Activated CD4-positive, alpha-beta T cell treated with anti-CD3 and anti-CD28 coated beads, Interleukin-2, amount 10 ng/mL, durations not matched to agents 7 days and 5 days (primary cell): ENCODE measurements at regions not wholly inside any gene's neighbourhood (a gene's known extent, or its start where the extent isn't known, plus 50 kb on each side); places are given as distances from the start of the nearest gene placed in this dataset.

Experiments used
- CTCF ChIA-PET: fragments of 350-600 bp; sonication (Branson Sonifier 250); formaldehyde crosslinking; loops from one replicate; lab custom pipeline; 2021; ENCODE audit warnings: antibody characterized with exemption; lab: Charles Lee
- POLR2A ChIA-PET: fragments of 350-600 bp; sonication (Branson Sonifier 250); formaldehyde crosslinking; loops from one replicate; lab custom pipeline; 2021; ENCODE audit warnings: antibody characterized with exemption; lab: Charles Lee
- DNase-seq: peaks from one replicate; pipeline ENCODE4 v3.0.0-alpha.2; 2020
- H3K27ac Mint-ChIP-seq: one replicate; pipeline ENCODE4 v1.8.0; 2021; ENCODE audit warnings: mild to moderate bottlenecking, moderate library complexity, mixed read lengths
- H3K27me3 Mint-ChIP-seq: one replicate; pipeline ENCODE4 v1.8.0; 2021; ENCODE audit warnings: mixed read lengths
- H3K36me3 Mint-ChIP-seq: one replicate; pipeline ENCODE4 v1.8.0; 2021; ENCODE audit warnings: low read depth, mixed read lengths
- H3K4me1 Mint-ChIP-seq: one replicate; pipeline ENCODE4 v1.8.0; 2021; ENCODE audit warnings: mixed read lengths
- H3K4me3 Mint-ChIP-seq: one replicate; pipeline ENCODE4 v1.8.0; 2021; ENCODE audit warnings: mild to moderate bottlenecking, moderate library complexity, mixed read lengths
- H3K9me3 Mint-ChIP-seq: one replicate; pipeline ENCODE4 v1.8.0; 2021; ENCODE audit warnings: mixed read lengths

DNA sequence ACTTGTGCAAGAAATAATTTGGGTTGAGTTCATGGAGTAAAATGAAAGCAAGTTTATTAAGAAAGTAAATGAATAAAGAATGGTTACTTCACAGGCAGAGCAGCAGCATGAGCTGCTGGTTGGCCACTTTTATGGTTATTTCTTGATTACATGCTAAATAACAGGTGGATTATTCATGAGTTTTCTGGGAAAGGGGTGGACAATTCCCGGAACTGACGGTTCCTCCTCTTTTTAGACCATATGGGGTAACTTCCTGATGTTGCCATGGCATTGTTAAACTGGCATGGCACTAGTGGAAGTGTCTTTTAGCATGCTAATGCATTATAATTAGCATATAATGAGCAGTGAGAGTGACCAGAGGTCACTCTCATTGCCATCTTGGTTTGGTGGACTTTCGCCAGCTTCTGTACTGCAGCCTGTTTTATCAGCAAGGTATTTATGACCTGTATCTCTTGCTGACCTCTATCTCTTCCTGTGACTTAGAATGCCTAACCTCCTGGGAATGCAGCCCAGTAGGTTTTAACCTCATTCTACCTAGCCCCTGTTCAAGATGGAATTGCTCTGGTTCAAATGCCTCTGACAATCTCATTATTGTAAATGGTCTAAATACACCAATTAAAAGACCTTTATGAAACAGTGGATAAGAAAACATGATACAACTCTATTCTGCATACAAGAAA lies 114.1 kb upstream of the FIGN start:
- no peak overlapping the region for H3K27ac Mint-ChIP-seq
- POLR2A ChIA-PET, result no interaction called here

DNA sequence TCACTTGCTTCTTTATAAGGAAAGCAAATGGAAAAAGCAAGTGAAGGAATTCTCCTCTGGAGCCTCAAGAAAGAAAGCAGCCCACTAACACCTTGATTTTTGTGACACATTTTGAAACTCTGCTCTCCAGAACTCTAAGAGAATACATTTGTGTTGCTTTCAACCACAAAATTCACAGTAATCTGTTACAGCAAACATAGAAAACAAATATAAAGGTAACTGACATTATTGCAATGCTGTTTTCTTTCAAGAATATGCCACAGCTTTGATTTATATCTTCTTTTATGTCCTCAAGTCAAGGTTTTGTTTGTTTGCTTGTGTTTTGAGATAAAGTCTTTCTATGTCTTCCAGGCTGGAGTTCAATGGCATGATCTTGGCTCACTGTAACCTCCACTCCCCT lies 103.1 kb upstream of the FIGN start:
- no peaks in the 10 kb centered on the region for H3K9me3 Mint-ChIP-seq
- no peak for DNase-seq
- H3K27me3 Mint-ChIP-seq, result no peaks in the 10 kb centered on the region
- no peak overlapping the region for H3K27ac Mint-ChIP-seq
- CTCF ChIA-PET, result no interaction called here
- H3K36me3 Mint-ChIP-seq, result no peaks in the 10 kb centered on the region
- no peaks in the 10 kb centered on the region for H3K4me1 Mint-ChIP-seq
- no peak overlapping the region for H3K4me3 Mint-ChIP-seq
- POLR2A ChIA-PET, result no interaction called here

More for the DNA sequence above, 114.1 kb upstream of the FIGN start:
- no peak overlapping the region for H3K4me3 Mint-ChIP-seq
- no peak for DNase-seq
- CTCF ChIA-PET, result no interaction called here
- no peaks in the 10 kb centered on the region for H3K4me1 Mint-ChIP-seq
- H3K9me3 Mint-ChIP-seq, result no peaks in the 10 kb centered on the region
- no peaks in the 10 kb centered on the region for H3K27me3 Mint-ChIP-seq
- H3K36me3 Mint-ChIP-seq, result no peaks in the 10 kb centered on the region

DNA sequence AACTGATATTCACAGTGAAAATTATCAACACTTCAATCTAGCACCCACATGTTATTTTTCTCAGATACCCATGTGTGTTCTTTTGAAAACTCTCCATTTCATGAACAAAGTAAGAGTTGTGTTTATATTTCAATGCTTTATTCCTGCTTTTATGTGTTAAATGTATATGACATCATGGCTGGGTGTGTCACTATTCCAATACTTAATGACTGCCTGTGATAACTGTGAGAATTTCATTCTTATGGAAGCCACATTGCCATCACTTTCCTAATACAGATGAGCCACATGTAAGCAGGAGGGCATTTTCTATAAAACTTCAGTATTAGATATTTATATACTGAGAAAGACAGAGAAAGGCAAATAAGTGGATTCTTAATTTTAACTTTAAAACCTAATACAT lies 100.4 kb upstream of the FIGN start:
- Mint-ChIP-seq H3K4me1 (no peaks in the 10 kb centered on the region), H3K9me3 (peaks cover 2% of the 10 kb centered on the region), H3K27me3 (no peaks in the 10 kb centered on the region), H3K4me3 (no peak overlapping the region), H3K27ac (no peak overlapping the region), H3K36me3 (no peaks in the 10 kb centered on the region)
- CTCF ChIA-PET, result no interaction called here
- DNase-seq, result no peak
- POLR2A ChIA-PET, result no interaction called here

DNA sequence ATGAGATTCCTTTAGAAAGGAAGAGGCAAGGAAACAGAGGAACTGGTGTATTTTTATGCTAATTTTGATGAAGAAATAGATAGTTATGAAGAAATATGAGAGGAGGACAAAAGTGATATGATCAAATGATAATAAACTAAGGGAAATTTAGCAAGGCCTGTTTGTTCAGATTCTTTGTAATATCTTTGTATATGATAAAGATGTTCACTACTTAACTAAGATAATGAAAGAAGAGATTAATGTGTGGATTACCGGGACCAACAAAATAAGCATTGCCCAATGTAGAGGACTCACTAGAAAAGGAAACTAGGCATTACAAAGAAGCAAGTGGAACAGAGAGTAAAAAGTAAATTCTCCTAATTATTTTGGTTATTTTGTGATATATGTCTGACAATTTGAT lies 99.0 kb upstream of the FIGN start:
- Mint-ChIP-seq H3K27ac (no peak overlapping the region), H3K4me3 (no peak overlapping the region), H3K4me1 (no peaks in the 10 kb centered on the region), H3K36me3 (no peaks in the 10 kb centered on the region), H3K27me3 (no peaks in the 10 kb centered on the region), H3K9me3 (peaks cover 2% of the 10 kb centered on the region)
- ChIA-PET CTCF (no interaction called here), POLR2A (no interaction called here)
- DNase-seq, result no peak

DNA sequence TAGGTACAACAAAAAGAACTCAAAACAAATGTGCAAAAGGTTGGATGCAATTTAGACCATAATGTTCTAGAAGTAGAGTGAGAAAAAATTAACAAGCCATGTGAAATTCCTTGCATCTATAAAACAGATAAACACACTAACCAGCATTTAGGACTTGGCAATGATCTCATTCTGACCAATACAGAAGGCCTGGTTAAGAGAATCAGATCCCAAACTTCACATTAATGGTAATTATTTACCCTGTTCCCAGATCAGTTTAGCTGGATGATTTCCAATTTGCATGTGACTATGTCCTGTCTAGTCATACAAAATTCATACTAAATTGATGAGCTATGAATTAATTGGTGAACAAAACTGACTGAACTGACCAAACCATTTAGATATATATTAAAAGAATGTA lies 98.4 kb upstream of the FIGN start:
- Mint-ChIP-seq H3K36me3 (no peaks in the 10 kb centered on the region), H3K9me3 (peaks cover 2% of the 10 kb centered on the region), H3K27ac (no peak overlapping the region), H3K27me3 (no peaks in the 10 kb centered on the region), H3K4me3 (no peak overlapping the region), H3K4me1 (no peaks in the 10 kb centered on the region)
- ChIA-PET POLR2A (no interaction called here), CTCF (no interaction called here)
- no peak for DNase-seq

GRCh38 chr2:163828771-163829170 lies 93.0 kb upstream of the FIGN start:
- CTCF ChIA-PET, result no interaction called here
- Mint-ChIP-seq H3K9me3 (peaks cover 2% of the 10 kb centered on the region), H3K4me3 (no peak overlapping the region), H3K4me1 (no peaks in the 10 kb centered on the region), H3K27me3 (no peaks in the 10 kb centered on the region), H3K27ac (no peak overlapping the region), H3K36me3 (no peaks in the 10 kb centered on the region)
- POLR2A ChIA-PET, result no interaction called here
- no peak for DNase-seq

DNA sequence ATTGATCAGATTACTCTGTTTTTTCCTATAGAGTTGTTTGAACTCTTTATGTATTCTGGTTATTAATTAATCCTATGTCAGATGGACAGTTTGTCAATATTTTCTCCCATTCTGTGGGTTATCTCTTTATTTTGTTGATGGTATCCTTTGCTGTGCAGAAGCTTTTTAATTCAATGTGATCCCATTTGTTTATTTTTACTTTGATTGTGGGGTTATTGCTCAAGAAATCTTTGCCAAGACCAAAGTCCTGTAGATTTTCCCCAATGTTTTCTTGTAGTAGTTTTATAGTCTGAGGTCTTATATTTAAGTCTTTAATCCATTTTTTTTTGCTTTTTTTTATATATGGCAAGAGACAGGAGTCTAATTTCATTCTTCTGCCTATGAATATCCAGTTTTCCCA lies 86.2 kb upstream of the FIGN start:
- no peaks in the 10 kb centered on the region for H3K36me3 Mint-ChIP-seq
- no peak overlapping the region for H3K4me3 Mint-ChIP-seq
- H3K9me3 Mint-ChIP-seq, result peaks cover 2% of the 10 kb centered on the region
- H3K27me3 Mint-ChIP-seq, result no peaks in the 10 kb centered on the region
- CTCF ChIA-PET, result no interaction called here
- no peak for DNase-seq
- POLR2A ChIA-PET, result no interaction called here
- no peaks in the 10 kb centered on the region for H3K4me1 Mint-ChIP-seq
- no peak overlapping the region for H3K27ac Mint-ChIP-seq

DNA sequence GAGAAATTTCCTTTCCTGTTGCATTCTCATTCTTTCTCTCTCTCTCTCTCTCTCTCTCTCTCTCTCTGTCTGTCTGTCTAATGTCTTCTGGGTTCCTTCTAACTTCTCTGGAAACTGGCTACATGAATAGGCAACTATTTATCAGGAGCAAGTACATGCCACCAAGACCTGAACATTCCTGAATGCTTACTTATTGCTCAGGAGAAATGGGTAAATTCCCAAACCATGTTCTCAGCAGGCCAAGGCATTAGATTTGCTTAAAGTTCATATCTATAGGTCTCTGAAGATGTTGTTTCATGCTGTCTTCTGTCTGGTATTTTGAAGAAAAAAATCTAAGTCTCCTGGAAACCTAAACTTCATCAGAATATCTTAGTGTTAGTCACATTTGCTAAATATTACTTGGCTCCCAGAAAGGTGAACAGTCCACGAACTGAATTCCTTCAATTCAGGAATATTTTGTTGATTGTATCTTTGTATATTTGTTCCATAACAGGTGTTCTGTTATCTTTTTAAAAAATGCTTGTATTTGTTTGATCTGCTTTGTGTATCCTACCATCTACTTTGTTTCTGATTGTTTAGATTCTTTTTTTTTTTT lies 77.2 kb upstream of the FIGN start:
- no peak overlapping the region for H3K4me3 Mint-ChIP-seq
- H3K4me1 Mint-ChIP-seq, result no peaks in the 10 kb centered on the region
- DNase-seq, result no peak
- no peaks in the 10 kb centered on the region for H3K27me3 Mint-ChIP-seq
- peaks cover 3% of the 10 kb centered on the region for H3K9me3 Mint-ChIP-seq
- no peaks in the 10 kb centered on the region for H3K36me3 Mint-ChIP-seq
- ChIA-PET CTCF (no interaction called here), POLR2A (no interaction called here)
- H3K27ac Mint-ChIP-seq, result no peak overlapping the region

GRCh38 chr2:163808406-163808805 lies 72.6 kb upstream of the FIGN start:
- Mint-ChIP-seq H3K36me3 (no peaks in the 10 kb centered on the region), H3K27ac (no peak overlapping the region), H3K27me3 (no peaks in the 10 kb centered on the region), H3K4me3 (no peak overlapping the region), H3K9me3 (peaks cover 7% of the 10 kb centered on the region), H3K4me1 (no peaks in the 10 kb centered on the region)
- ChIA-PET CTCF (no interaction called here), POLR2A (no interaction called here)
- no peak for DNase-seq

GRCh38 chr2:163802284-163802683 lies 66.5 kb upstream of the FIGN start:
- Mint-ChIP-seq H3K36me3 (no peaks in the 10 kb centered on the region), H3K27ac (no peak overlapping the region), H3K9me3 (peaks cover 4% of the 10 kb centered on the region), H3K4me3 (no peak overlapping the region), H3K4me1 (no peaks in the 10 kb centered on the region), H3K27me3 (no peaks in the 10 kb centered on the region)
- DNase-seq, result no peak
- ChIA-PET CTCF (no interaction called here), POLR2A (no interaction called here)

DNA sequence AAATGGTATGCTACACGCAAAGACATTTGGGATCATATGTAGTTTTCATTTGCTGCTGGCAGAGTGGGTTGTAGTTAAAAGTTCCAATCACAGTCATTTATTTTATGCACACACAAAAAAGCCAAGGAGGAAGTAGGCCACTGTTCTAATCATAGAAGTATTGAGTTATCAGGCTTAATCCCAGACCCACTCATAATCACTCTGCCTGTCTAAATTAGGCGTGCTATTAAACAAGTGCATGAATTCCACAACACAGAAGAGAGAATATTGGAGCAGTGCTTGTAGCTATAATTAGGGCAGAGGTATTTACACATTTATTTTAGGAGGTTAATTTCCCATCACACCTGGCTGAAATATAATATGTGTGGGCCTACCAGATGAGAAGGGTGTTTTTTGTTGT lies 65.7 kb upstream of the FIGN start:
- CTCF ChIA-PET, result no interaction called here
- Mint-ChIP-seq H3K4me1 (no peaks in the 10 kb centered on the region), H3K27ac (no peak overlapping the region), H3K9me3 (no peaks in the 10 kb centered on the region), H3K27me3 (no peaks in the 10 kb centered on the region), H3K4me3 (no peak overlapping the region), H3K36me3 (no peaks in the 10 kb centered on the region)
- POLR2A ChIA-PET, result no interaction called here
- DNase-seq, result no peak

DNA sequence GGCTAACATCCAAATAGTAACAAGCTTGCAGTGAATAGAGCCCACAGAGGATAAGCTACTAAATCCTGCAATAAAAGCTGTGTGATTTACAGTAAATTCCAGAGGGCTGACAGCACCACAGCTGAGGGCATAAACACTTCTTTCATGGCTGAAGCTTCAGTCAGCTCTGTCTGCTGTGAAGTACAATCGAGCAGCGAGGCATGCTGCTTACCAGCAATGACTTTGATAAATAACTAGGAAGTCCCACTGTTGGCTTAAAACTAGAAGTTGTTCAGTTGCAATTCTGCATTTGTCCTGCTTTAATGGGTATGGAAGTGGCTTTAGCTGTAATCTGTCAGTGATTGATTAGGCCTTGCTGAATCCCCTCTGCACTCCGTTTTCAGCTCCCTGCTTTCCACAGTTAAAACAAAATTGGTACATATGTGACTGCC lies 65.2 kb upstream of the FIGN start:
- Mint-ChIP-seq H3K4me1 (no peaks in the 10 kb centered on the region), H3K27ac (no peak overlapping the region), H3K36me3 (no peaks in the 10 kb centered on the region), H3K9me3 (no peaks in the 10 kb centered on the region), H3K27me3 (no peaks in the 10 kb centered on the region), H3K4me3 (no peak overlapping the region)
- ChIA-PET POLR2A (no interaction called here), CTCF (no interaction called here)
- no peak for DNase-seq

- ChIA-PET POLR2A (no interaction called here), CTCF (no interaction called here)
- no peak for DNase-seq
- no peaks in the 10 kb centered on the region for H3K4me1 Mint-ChIP-seq
- no peaks in the 10 kb centered on the region for H3K9me3 Mint-ChIP-seq
- no peaks in the 10 kb centered on the region for H3K36me3 Mint-ChIP-seq
- no peak overlapping the region for H3K27ac Mint-ChIP-seq
- H3K4me3 Mint-ChIP-seq, result no peak overlapping the region
- no peaks in the 10 kb centered on the region for H3K27me3 Mint-ChIP-seq
These were observed 64.0 kb upstream of the FIGN start for GRCh38 chr2:163799807-163800206.

- no peaks in the 10 kb centered on the region for H3K27me3 Mint-ChIP-seq
- no peak overlapping the region for H3K27ac Mint-ChIP-seq
These were observed 58.8 kb upstream of the FIGN start for GRCh38 chr2:163794635-163795034.

More at GRCh38 chr2:163794635-163795034, 58.8 kb upstream of the FIGN start:
- ChIA-PET CTCF (no interaction called here), POLR2A (no interaction called here)
- Mint-ChIP-seq H3K4me3 (no peak overlapping the region), H3K9me3 (no peaks in the 10 kb centered on the region), H3K36me3 (no peaks in the 10 kb centered on the region), H3K4me1 (no peaks in the 10 kb centered on the region)
- DNase-seq, result no peak
